ENCODE measurements at regions not wholly inside any gene's neighbourhood (a gene's known extent, or its start where the extent isn't known, plus 50 kb on each side); places are given as distances from the start of the nearest gene placed in this dataset.

- DNase-seq (ENCODE audit: low spot score), result peak; percentile 36
Observed at GRCh38 chr6:119602215-119603178, 252.9 kb upstream of the MAN1A1 start.

DNA sequence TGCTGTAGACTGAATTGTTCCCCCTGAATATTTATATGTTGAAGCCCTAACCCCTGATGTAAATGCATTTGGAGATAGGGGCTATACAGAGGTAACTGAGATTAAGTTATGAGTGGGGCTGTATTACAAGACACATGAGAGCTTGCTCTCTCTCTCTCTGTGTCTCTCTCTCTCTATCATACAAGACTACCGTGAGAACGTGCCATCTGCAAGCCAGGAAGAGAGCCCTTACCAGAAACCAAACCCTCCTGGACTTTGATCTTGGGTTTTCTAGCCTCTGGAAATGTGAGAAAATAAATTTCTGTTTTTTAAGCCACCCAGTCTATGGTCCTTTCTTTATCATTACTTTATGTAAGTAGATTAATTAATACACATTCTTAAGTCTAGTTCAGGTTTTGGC lies 249.3 kb upstream of the MAN1A1 start:
- DNase-seq (ENCODE audit: low spot score), result no peak

GRCh38 chr6:119594907-119595306 lies 245.3 kb upstream of the MAN1A1 start:
- DNase-seq (ENCODE audit: low spot score), result no peak

- no peak for DNase-seq (ENCODE audit: low spot score)
Observed at GRCh38 chr6:119591235-119591634, 241.7 kb upstream of the MAN1A1 start.

DNA sequence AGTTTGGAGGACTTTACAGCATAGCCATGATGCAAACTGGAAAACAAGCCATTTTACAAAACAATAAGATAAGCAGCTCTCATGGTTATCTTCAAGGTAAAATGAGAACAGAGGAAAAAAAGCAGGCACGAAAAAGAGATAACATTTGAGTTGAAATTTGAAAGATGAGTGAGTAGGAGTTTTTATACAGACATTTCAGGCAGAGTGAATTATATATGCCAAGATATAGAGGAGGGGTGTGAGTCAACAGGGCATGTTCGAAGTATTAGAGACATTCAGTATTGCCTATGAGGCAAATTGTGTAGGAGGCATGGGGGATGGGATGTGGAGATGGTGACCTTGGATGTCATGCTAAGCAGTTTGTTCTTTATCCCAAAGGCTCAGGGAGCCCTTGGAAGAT lies 240.5 kb upstream of the MAN1A1 start:
- no peak for DNase-seq (ENCODE audit: low spot score)

DNA sequence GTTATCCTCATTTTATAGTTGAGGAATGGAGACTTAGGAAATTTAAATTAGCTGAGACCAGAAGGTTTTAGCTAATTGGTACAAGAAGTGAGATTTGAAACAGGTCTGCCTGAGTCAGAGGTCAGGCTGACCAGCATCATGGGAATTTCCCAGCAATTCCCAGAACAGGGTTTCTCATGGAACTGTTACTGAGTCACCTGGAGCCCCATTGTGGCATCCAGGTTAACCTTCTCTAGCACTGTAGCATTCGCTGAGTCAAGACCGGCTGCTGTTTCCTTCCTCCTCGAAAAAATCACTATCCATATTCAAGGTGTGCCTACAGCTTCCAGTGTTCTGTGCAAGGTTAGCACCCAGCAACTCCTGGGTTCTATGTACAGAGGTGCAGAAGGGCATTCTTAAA lies 238.0 kb upstream of the MAN1A1 start:
- DNase-seq (ENCODE audit: low spot score), result no peak

DNA sequence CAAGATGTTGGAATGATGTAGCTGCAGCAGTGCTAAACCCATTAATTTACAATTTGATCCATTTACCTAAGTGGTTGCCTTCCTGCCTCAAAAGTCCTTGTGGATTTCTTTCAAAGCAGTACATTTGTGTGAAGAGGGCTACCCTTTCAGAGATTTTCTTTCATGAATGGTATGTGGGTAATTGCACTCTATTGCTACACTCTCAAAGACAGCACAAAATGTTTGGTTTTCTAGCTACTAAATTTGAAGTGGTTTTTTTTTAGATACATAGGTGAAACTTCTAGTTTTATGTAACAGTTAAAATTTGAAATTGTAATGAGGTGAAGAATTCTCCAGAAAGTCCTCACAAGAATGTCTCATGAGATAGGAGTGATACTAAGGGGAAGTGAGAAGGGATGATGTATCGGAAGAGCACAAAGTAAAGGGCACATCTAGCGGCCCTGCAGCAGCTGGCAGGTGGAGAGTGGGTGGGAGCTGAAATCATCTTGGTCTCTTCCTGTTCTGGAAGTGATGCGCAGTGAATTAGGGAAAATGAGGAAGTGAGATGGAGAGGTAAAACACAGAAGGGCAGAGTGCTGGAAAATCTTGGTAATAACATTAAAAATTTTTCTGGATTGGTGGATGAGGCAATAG lies 236.8 kb upstream of the MAN1A1 start:
- DNase-seq (ENCODE audit: low spot score), result no peak

DNA sequence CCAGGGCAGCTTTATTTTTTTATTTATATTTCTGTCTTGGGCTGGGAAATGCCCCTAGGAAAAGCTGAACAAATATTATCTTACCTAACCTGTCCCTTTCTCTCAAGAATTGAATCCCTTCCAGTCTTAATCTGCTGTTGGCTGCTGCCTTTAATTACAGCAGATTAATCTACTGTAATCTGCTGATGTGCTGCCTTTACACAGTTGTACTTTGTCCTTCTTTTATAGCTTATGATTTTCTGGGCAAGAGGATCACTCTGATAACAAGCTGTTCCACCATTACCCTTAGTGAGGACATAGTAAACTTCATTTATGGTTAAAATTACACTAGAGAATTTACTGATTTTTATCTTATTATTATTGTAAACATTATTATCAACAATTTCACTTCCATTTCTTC lies 234.5 kb upstream of the MAN1A1 start:
- no peak for DNase-seq (ENCODE audit: low spot score)

DNA sequence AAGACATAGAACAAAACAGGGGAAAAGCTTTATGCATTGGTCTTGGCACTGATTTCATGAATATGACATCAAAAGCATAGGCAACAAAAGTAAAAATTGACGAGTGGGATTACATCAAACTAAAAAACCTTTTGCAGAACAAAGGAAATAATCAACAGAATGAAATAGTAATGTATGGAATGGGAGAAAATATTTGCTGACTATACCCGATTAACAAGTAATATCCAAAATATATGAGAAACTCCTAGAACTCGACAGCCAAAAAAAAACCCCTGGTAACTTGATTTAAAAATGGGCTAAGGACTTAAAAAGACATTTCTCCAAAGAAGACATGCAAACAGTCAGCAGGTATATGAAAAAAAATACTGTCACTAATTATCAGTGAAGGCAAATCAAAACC lies 231.7 kb upstream of the MAN1A1 start:
- no peak for DNase-seq (ENCODE audit: low spot score)

DNA sequence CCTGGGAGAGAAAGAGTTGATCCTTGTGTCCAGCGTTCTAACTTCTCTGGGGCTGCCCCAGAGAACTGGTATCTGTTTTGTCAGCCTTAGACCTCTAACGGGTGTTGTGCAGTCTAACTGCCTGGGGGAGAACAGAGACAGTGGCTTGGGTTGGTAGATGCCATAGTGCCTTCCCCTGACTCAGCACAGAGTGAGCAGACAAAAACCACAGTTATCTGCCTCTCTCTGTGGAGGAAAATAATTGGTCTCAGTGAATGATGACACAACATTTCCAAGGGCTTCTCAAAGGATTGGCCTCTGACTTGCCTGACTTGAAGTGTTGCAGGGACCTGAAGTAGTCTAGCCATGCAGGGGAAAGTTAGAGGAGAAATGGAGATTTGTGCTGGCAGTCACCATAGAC lies 226.2 kb upstream of the MAN1A1 start:
- DNase-seq (ENCODE audit: low spot score), result no peak

GRCh38 chr6:119568580-119568979 lies 219.0 kb upstream of the MAN1A1 start:
- no peak for DNase-seq (ENCODE audit: low spot score)

DNA sequence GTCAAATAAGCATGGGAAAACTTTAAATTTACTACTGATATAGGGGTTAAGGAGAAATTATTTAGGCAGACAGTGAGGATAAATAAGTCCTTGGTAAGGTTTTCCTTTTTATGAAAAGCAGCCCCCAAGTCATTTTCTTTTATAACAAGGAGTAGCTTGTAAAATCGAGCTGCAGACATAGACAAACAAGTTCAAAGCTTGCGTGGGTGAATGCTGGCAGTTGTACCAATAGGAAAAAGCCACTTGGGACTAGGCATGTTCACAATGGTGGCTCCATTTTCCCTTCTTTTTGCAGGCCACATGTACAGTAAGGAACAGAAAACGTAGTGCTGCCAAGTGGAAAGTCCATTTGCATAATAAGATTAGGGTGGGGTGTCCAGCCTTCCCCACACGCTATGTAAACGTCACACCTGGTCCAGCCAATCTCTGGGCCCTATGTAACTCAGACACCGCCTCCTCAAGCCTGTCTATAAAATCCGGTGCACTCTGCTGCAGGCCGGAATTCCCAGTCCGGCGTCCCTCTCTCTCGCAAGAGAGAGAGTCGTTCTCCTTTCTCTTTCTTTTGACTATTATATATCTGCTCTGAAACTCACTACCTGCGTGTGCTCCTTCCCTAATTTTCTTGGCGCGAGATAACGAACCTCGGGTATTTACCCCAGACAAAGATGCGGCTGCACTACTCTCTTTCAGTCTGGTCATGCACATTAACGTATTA lies 217.1 kb upstream of the MAN1A1 start:
- DNase-seq (ENCODE audit: low spot score), result no peak

DNA sequence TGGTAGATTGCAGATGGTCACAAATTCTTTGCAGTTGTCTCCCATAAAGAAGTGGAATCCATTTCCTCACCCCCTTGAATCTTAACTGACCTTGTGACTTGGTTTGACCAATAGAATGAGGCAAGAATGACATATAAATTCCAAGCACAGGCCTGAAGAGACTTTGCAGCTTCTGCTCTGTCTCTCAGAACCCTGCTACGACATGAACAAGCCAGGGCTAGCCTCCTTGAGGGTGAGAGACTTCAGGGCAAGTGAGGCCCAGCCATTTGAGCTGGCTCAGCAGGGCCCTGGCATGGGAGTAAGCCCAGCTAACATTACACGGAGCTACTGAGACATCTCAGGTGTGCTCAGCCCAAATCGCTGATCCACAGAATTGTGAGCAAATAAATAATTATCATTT lies 216.3 kb upstream of the MAN1A1 start:
- DNase-seq (ENCODE audit: low spot score), result no peak

- DNase-seq (ENCODE audit: low spot score), result no peak
Observed at GRCh38 chr6:119562168-119562567, 212.6 kb upstream of the MAN1A1 start.

DNA sequence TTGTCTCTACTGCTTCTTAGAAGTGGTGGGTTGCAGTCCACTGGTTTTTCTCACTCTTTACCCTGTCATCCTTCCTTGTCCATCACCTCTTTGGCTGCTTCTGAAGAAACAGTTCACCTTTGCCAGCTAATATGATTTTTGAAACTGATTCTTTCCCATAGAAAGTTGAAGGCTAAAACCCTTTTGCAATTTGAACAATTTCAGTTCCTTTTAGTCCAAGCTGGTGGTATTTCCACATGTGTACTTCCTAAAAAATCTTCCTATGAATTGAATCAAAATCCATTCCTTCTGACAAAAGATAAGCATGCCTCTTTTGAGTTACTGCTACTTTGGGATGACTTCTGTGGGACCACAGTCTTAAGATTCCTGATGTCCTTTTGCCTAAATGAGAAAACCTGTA lies 210.0 kb upstream of the MAN1A1 start:
- DNase-seq (ENCODE audit: low spot score), result no peak

DNA sequence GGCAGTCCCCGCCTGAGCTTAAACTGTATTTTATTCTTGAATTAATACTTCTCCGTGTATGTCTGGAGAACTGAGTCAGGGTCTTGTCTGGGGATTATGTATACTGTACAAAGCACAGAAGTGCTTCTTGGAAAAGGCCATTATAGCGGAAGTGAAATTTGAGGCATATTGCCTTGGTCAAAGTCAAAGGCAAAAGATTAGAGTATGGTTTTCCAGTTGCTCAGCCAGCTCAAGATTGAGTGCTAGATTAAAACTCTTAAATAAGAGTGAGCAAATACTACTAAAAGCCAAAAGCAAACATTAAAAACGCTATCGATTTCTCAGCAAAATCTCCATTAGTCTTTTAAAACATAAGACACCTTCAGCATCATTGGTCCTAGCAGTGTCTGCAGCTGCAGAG lies 207.7 kb upstream of the MAN1A1 start:
- no peak for DNase-seq (ENCODE audit: low spot score)

DNA sequence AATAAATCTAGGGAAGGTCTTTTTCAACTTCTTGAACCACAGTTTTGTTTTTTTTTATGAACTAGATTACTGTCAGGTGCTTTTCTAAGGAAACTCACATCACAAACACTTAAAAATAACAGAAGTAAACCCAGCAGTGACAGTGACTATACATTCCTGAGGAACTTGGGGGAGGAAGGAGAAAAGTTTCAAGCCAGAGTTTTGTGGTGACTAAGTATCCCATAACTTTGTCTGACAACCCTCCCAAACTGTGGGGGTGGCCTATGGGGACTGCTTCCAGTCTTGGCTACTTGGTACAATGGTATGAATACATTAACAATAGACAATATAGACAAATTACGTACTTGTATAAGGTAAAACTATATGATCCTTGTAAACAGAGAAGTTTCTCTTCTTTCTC lies 202.5 kb upstream of the MAN1A1 start:
- DNase-seq (ENCODE audit: low spot score), result no peak

DNA sequence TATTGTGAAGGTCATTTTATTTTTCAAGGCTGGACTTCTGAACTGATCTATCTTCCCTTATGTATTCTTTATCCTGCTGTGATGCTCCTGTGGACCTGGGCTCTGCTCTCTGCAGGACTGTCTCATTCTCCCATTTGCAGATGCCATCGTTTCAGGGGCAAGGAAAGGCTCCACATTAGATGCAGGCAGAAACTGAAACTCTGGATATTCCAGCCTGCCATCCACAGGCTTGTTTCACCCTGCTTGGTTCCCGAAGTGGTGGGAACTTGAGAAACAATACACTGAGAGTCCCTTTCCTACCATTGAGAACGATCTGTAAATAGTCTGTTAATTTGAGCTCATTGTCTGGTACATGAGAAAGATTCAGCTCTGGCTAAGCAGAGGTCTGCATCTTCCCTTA lies 197.5 kb upstream of the MAN1A1 start:
- no peak for DNase-seq (ENCODE audit: low spot score)

- DNase-seq (ENCODE audit: low spot score), result no peak
Observed at GRCh38 chr6:119545245-119545644, 195.7 kb upstream of the MAN1A1 start.

DNA sequence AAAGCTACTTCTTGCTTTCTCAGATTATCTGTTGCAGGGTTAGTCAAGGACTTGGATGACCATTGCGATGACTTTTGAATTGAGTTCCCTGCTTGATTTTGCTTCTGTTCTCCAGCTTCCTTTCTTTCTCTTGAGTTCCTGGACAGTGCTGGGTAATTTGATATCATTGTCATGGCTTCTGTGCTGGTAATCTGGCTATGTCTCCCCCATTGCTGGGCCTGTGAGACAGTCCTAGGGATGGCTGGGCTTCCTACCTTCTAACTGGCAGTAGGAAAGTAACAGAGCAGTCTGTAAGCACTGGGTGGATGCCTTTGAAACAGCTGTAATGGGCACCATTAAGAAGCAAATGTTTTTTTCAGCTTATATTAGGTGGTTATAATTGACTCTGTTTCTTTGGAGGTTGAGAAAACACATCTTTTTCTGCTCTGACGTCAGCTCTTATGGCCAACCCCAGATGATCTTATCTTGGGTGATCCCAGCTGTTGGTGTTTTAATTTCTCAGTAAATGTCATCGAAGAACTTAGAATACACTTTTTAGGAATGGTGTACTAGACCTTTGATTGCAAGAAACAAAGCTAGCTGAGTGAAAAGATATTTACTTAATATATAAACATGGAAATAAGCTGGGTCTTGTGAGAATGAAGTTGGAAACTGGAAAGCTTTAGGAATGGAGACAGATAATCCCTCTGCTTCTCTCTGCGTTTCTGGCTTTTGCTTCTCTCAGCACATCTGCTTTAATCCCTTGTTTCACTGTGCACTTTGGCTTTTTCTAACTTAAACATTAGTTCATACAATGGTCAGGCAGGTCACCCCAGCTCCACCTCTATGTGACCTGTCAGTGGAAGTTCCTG lies 195.0 kb upstream of the MAN1A1 start:
- DNase-seq (ENCODE audit: low spot score), result no peak

DNA sequence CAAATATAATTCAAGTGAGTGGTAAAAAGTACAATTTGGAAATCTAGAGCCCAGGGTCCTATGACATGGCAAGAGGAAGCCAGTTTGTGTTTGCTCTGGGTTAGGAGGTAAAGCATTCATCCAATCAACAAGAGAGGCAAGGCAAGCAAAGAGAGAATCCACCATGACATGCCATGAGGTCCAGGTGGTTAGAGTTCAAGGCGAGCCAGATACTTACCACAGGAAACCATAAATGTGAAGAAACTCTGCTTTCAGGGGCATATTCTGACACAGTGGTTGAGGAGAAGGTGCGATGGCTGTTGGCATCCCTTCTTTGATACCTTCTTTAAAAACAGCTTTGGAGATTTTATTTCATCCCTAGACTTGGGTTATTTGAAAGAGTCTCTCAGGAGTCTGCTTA lies 193.8 kb upstream of the MAN1A1 start:
- DNase-seq (ENCODE audit: low spot score), result no peak

- no peak for DNase-seq (ENCODE audit: low spot score)
Observed at GRCh38 chr6:119542037-119542436, 192.5 kb upstream of the MAN1A1 start.

Data from RKO (cell line).